H9 (cell line): ENCODE measurements at regions not wholly inside any gene's neighbourhood (a gene's known extent, or its start where the extent isn't known, plus 50 kb on each side); places are given as distances from the start of the nearest gene placed in this dataset.

Source experiments
- DNase-seq: peaks from one replicate; pipeline ENCODE4 v3.0.0-alpha.2; 2017
- H2AFZ ChIP-seq: one replicate; pipeline ENCODE4 v1.6.1; 2013; ENCODE audit warnings: mild to moderate bottlenecking, low read length, control low read depth, moderate library complexity
- H2AK5ac ChIP-seq: 2 replicates; pipeline ENCODE4 v1.6.1; 2013; ENCODE audit warnings: low read length, control low read depth, mixed read lengths; ENCODE audit not compliant: insufficient read length
- H2BK120ac ChIP-seq: one replicate; pipeline ENCODE4 v1.6.1; 2013; ENCODE audit warnings: low read depth, mild to moderate bottlenecking, low read length, control low read depth, inconsistent platforms; ENCODE audit not compliant: poor library complexity, severe bottlenecking
- H2BK12ac ChIP-seq: 2 replicates; pipeline ENCODE4 v1.6.1; 2013; ENCODE audit warnings: low read length, control low read depth, mixed read lengths, low read depth; ENCODE audit not compliant: insufficient read length
- H2BK15ac ChIP-seq: 2 replicates; pipeline ENCODE4 v1.6.1; 2013; ENCODE audit warnings: low read depth, low read length, control low read depth
- H2BK20ac ChIP-seq: one replicate; pipeline ENCODE4 v1.6.1; 2013; ENCODE audit warnings: low read depth, mild to moderate bottlenecking, low read length, control low read depth, inconsistent platforms; ENCODE audit not compliant: poor library complexity, severe bottlenecking
- H2BK5ac ChIP-seq: 2 replicates; pipeline ENCODE4 v1.6.1; 2013; ENCODE audit warnings: low read length, control low read depth, mixed read lengths; ENCODE audit not compliant: insufficient read length
- H3K14ac ChIP-seq: 2 replicates; pipeline ENCODE4 v1.6.1; 2013; ENCODE audit warnings: low read length, control low read depth; ENCODE audit not compliant: insufficient read depth
- H3K18ac ChIP-seq: 2 replicates; pipeline ENCODE4 v1.6.1; 2013; ENCODE audit warnings: low read depth, mild to moderate bottlenecking, mixed read lengths, low read length, control low read depth; ENCODE audit not compliant: insufficient read length
- H3K23ac ChIP-seq: 2 replicates; pipeline ENCODE4 v1.6.1; 2013; ENCODE audit warnings: low read length, control low read depth, mixed read lengths, low read depth; ENCODE audit not compliant: insufficient read length
- H3K23me2 ChIP-seq: 2 replicates; pipeline ENCODE4 v1.6.1; 2013; ENCODE audit warnings: low read depth, mild to moderate bottlenecking, mixed read lengths, low read length, control low read depth; ENCODE audit not compliant: insufficient read length, poor library complexity, severe bottlenecking
- H3K27ac ChIP-seq: 2 replicates; pipeline ENCODE4 v1.5.1; 2013; ENCODE audit warnings: low read length, control low read depth, mixed read lengths, low read depth; ENCODE audit not compliant: insufficient read length
- H3K27me3 ChIP-seq: 2 replicates; pipeline ENCODE4 v1.6.1; 2013; ENCODE audit warnings: low read length, control low read depth, inconsistent platforms; ENCODE audit not compliant: insufficient read depth
- H3K4ac ChIP-seq: 2 replicates; pipeline ENCODE4 v1.6.1; 2013; ENCODE audit warnings: low read depth, mild to moderate bottlenecking, control low read depth, inconsistent platforms, low read length, moderate library complexity
- H3K4me1 ChIP-seq: 2 replicates; pipeline ENCODE4 v1.6.1; 2013; ENCODE audit warnings: low read length, control low read depth, inconsistent platforms; ENCODE audit not compliant: insufficient read depth
- H3K4me2 ChIP-seq: 2 replicates; pipeline ENCODE4 v1.6.1; 2013; ENCODE audit warnings: low read length, control low read depth, mixed read lengths; ENCODE audit not compliant: insufficient read length, insufficient read depth
- H3K56ac ChIP-seq: 2 replicates; pipeline ENCODE4 v1.6.1; 2013; ENCODE audit warnings: low read depth, mild to moderate bottlenecking, mixed read lengths, low read length, control low read depth; ENCODE audit not compliant: insufficient read length
- H3K79me1 ChIP-seq: 2 replicates; pipeline ENCODE4 v1.6.1; 2013; ENCODE audit warnings: low read depth, mild to moderate bottlenecking, moderate library complexity, low read length, control low read depth, inconsistent platforms; ENCODE audit not compliant: insufficient read depth, poor library complexity, severe bottlenecking
- H3K79me2 ChIP-seq: 2 replicates; pipeline ENCODE4 v1.6.1; 2013; ENCODE audit warnings: low read length, control low read depth, inconsistent platforms; ENCODE audit not compliant: insufficient read depth
- H3K9ac ChIP-seq: 2 replicates; pipeline ENCODE4 v1.6.1; 2013; ENCODE audit warnings: low read length, control low read depth, mixed read lengths; ENCODE audit not compliant: insufficient read length; ENCODE audit errors: extremely low read depth
- H3K9me3 ChIP-seq: one replicate; pipeline ENCODE4 v1.6.1; 2013; ENCODE audit warnings: low read depth, low read length, inconsistent platforms; ENCODE audit not compliant: control insufficient read depth
- H3T11ph ChIP-seq: one replicate; pipeline ENCODE4 v1.6.1; 2013; ENCODE audit warnings: mild to moderate bottlenecking, low read length, control low read depth, inconsistent platforms
- H4K20me1 ChIP-seq: one replicate; pipeline ENCODE4 v1.6.1; 2013; ENCODE audit not compliant: control insufficient read depth, insufficient read length, insufficient read depth
- H4K5ac ChIP-seq: 2 replicates; pipeline ENCODE4 v1.6.1; 2013; ENCODE audit warnings: low read depth, mild to moderate bottlenecking, mixed read lengths, low read length, control low read depth; ENCODE audit not compliant: insufficient read length
- H4K8ac ChIP-seq: replicated peaks from 2 replicates; pipeline ENCODE4 v1.6.1; 2013; ENCODE audit warnings: low read length, control low read depth, mixed read lengths, low read depth; ENCODE audit not compliant: insufficient read length
- H4K91ac ChIP-seq: 2 replicates; pipeline ENCODE4 v1.6.1; 2013; ENCODE audit warnings: low read depth, mild to moderate bottlenecking, moderate library complexity, mixed read lengths, low read length, control low read depth; ENCODE audit not compliant: insufficient read length
- H3K27ac Mint-ChIP-seq, 3 experiments: 2 replicates in 2 of 3; 3 replicates in 1 of 3; pipeline ENCODE4 v1.8.0; 2020 to 2021; ENCODE audit warnings: mixed read lengths in 3 of 3, mild to moderate bottlenecking in 1 of 3, moderate library complexity in 1 of 3
- H3K27me3 Mint-ChIP-seq: 2 replicates; pipeline ENCODE4 v1.8.0; 2021; ENCODE audit warnings: low read depth, mild to moderate bottlenecking, moderate library complexity, mixed read lengths
- H3K36me3 Mint-ChIP-seq, 3 experiments: 2 replicates in 2 of 3; 3 replicates in 1 of 3; pipeline ENCODE4 v1.8.0; 2020 to 2021; ENCODE audit warnings: low read depth in 3 of 3, mixed read lengths in 3 of 3; ENCODE audit not compliant: insufficient read depth in 1 of 3
- H3K4me1 Mint-ChIP-seq, 2 experiments: 2 replicates each; pipeline ENCODE4 v1.8.0; 2020; ENCODE audit warnings: mixed read lengths in 2 of 2
- H3K4me3 Mint-ChIP-seq, 2 experiments: 2 replicates in 1 of 2; 3 replicates in 1 of 2; pipeline ENCODE4 v1.8.0; 2020 to 2021; ENCODE audit warnings: mild to moderate bottlenecking in 2 of 2, mixed read lengths in 2 of 2, moderate library complexity in 1 of 2
- H3K9me3 Mint-ChIP-seq, 2 experiments: 2 replicates in 1 of 2; 3 replicates in 1 of 2; pipeline ENCODE4 v1.8.0; 2020; ENCODE audit warnings: mild to moderate bottlenecking in 2 of 2, mixed read lengths in 2 of 2, moderate library complexity in 1 of 2
- CTCF ChIP-seq: fragments of 200-600 bp; sonication (generic); conservative IDR thresholded peaks from 3 replicates; pipeline ENCODE4 v1.8.0; 2021; ENCODE audit warnings: antibody characterized with exemption, mild to moderate bottlenecking
- WGBS: extraction: QIAGEN DNeasy Blood & Tissue Kit; methylation state at CpG from one replicate; pipeline ENCODE4 v1.1.7; 2013; ENCODE audit warnings: missing lambda C conversion rate, low lambda C conversion rate, mixed read lengths; ENCODE audit not compliant: insufficient read length; ENCODE audit errors: extremely low coverage; 5-methylcytosine and 5-hydroxymethylcytosine counted together

- no peak overlapping the region for H3K4me3 Mint-ChIP-seq
- no CpG with 5 or more reads among the region's 3 CpGs for WGBS
- no peak for DNase-seq
Measured at GRCh38 chr9:89718176-89718575, 113.4 kb downstream of the GADD45G start.

More at GRCh38 chr9:89718176-89718575, 113.4 kb downstream of the GADD45G start:
- no peak overlapping the region for H2BK12ac ChIP-seq
- no peak overlapping the region for H3K27ac ChIP-seq
- Mint-ChIP-seq H3K9me3 (no peaks in the 10 kb centered on the region; a peak in 1 of 5 replicates), H3K27ac (no peak overlapping the region; a peak in 1 of 7 replicates), H3K4me1 (peaks cover 0 to 3% of the 10 kb centered on the region in 2 experiments; a peak in 1 of 4 replicates), H3K27me3 (peaks cover 8% of the 10 kb centered on the region), H3K36me3 (peaks cover 0 to 5% (median 0%) of the 10 kb centered on the region in 3 experiments; a peak in 2 of 7 replicates)
- H3K9me3 ChIP-seq: no peaks in the 10 kb centered on the region
- no peak overlapping the region for H3K18ac ChIP-seq
- H4K8ac ChIP-seq: no peak overlapping the region
- H3K56ac ChIP-seq: no peak overlapping the region
- H4K5ac ChIP-seq: no peak overlapping the region
- H3K23ac ChIP-seq: no peak overlapping the region
- no peaks in the 10 kb centered on the region for H3K4me1 ChIP-seq
- H2AK5ac ChIP-seq: no peak overlapping the region
- H3K23me2 ChIP-seq: no peaks in the 10 kb centered on the region
- no peak overlapping the region for H2BK15ac ChIP-seq
- H3K27me3 ChIP-seq: no peaks in the 10 kb centered on the region
- H3K14ac ChIP-seq: no peak overlapping the region
- H2BK120ac ChIP-seq: no peak overlapping the region
- no peak overlapping the region for H2BK5ac ChIP-seq
- no peak overlapping the region for H3T11ph ChIP-seq
- H2AFZ ChIP-seq: no peak overlapping the region
- no peak overlapping the region for H2BK20ac ChIP-seq
- H4K20me1 ChIP-seq: no peaks in the 10 kb centered on the region
- no peaks in the 10 kb centered on the region for H3K79me1 ChIP-seq
- H3K4me2 ChIP-seq: no peak overlapping the region
- no peak overlapping the region for H4K91ac ChIP-seq
- no peaks in the 10 kb centered on the region for H3K79me2 ChIP-seq
- no peak overlapping the region for H3K9ac ChIP-seq
- H3K4ac ChIP-seq: no peak overlapping the region
- TF ChIP-seq CTCF: no peak
